ENCODE measurements at regions not wholly inside any gene's neighbourhood (a gene's known extent, or its start where the extent isn't known, plus 50 kb on each side); places are given as distances from the start of the nearest gene placed in this dataset.

DNA sequence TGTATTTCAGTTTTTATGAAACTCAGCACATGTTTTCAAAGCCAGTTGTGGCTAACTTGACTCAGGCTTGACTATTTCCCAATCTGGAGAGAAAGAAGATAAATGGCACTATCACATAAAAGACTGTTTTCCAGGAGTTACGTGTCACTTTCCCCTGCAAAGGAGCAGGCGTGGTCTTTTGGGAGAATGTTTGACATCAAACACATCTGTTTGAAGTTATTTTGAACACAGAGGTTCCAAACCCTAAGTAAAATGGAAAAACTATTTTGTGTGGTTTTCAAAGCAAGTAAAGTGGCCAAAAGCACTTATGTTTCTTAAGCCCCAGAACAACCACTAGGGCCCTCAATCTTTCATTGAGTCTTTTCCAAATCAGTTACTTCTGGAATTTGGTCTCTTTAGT, 89.7 kb downstream of the FOXF2 start:
- TF ChIP-seq, protein P1, sequence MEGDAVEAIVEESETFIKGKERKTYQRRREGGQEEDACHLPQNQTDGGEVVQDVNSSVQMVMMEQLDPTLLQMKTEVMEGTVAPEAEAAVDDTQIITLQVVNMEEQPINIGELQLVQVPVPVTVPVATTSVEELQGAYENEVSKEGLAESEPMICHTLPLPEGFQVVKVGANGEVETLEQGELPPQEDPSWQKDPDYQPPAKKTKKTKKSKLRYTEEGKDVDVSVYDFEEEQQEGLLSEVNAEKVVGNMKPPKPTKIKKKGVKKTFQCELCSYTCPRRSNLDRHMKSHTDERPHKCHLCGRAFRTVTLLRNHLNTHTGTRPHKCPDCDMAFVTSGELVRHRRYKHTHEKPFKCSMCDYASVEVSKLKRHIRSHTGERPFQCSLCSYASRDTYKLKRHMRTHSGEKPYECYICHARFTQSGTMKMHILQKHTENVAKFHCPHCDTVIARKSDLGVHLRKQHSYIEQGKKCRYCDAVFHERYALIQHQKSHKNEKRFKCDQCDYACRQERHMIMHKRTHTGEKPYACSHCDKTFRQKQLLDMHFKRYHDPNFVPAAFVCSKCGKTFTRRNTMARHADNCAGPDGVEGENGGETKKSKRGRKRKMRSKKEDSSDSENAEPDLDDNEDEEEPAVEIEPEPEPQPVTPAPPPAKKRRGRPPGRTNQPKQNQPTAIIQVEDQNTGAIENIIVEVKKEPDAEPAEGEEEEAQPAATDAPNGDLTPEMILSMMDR (IDR thresholded peaks at IDR 0.05) = peak in 1 of 3 experiments; percentile 14
- TF ChIP-seq POLR2A (IDR thresholded peaks at IDR 0.05) = no peak

All from testis (tissue), 2 donors.